Trophoblast cell (in vitro differentiated cells and primary cell): ENCODE measurements at regions not wholly inside any gene's neighbourhood (a gene's known extent, or its start where the extent isn't known, plus 50 kb on each side); places are given as distances from the start of the nearest gene placed in this dataset.

ENCODE experiments used
- DNase-seq, 2 donors: peaks; one replicate each; pipeline ENCODE4 v3.0.0-alpha.2; 2016
- H2AFZ ChIP-seq: 2 replicates; pipeline ENCODE4 v1.6.1; 2013; ENCODE audit warnings: low read length, moderate library complexity, mild to moderate bottlenecking; ENCODE audit not compliant: insufficient read depth, poor library complexity
- H2AK5ac ChIP-seq: 2 replicates; pipeline ENCODE4 v1.6.1; 2013; ENCODE audit warnings: mild to moderate bottlenecking, low read length
- H2BK120ac ChIP-seq: 2 replicates; pipeline ENCODE4 v1.6.1; 2013; ENCODE audit warnings: low read length, mild to moderate bottlenecking, moderate library complexity; ENCODE audit not compliant: insufficient read depth, poor library complexity
- H2BK12ac ChIP-seq: 2 replicates; pipeline ENCODE4 v1.6.1; 2013; ENCODE audit warnings: mild to moderate bottlenecking, low read length, moderate library complexity
- H2BK5ac ChIP-seq: 2 replicates; pipeline ENCODE4 v1.6.1; 2013; ENCODE audit warnings: low read length, low read depth, moderate library complexity, mild to moderate bottlenecking; ENCODE audit not compliant: poor library complexity
- H3K14ac ChIP-seq: 2 replicates; pipeline ENCODE4 v1.6.1; 2013; ENCODE audit warnings: mild to moderate bottlenecking, low read length
- H3K18ac ChIP-seq: 2 replicates; pipeline ENCODE4 v1.6.1; 2013; ENCODE audit warnings: mild to moderate bottlenecking, low read length
- H3K23ac ChIP-seq: 2 replicates; pipeline ENCODE4 v1.6.1; 2013; ENCODE audit warnings: low read length
- H3K27ac ChIP-seq: 2 replicates; pipeline ENCODE4 v1.5.1; 2013; ENCODE audit warnings: low read depth, mild to moderate bottlenecking, inconsistent platforms, low read length, moderate library complexity
- H3K27me3 ChIP-seq: 2 replicates; pipeline ENCODE4 v1.6.1; 2013; ENCODE audit warnings: inconsistent platforms, mild to moderate bottlenecking, low read length, moderate library complexity; ENCODE audit not compliant: insufficient read depth
- H3K36me3 ChIP-seq, 2 experiments: 1 replicate in 1 of 2; 2 replicates in 1 of 2; pipeline ENCODE4 v1.6.1; 2013; ENCODE audit warnings: low read length in 2 of 2, mild to moderate bottlenecking in 2 of 2, moderate library complexity in 1 of 2; ENCODE audit not compliant: insufficient read depth in 2 of 2, control insufficient read depth in 1 of 2
- H3K4ac ChIP-seq: 2 replicates; pipeline ENCODE4 v1.6.1; 2013; ENCODE audit warnings: low read depth, mild to moderate bottlenecking, low read length, moderate library complexity
- H3K4me1 ChIP-seq, 2 experiments: 1 replicate in 1 of 2; 2 replicates in 1 of 2; pipeline ENCODE4 v1.6.1; 2013; ENCODE audit warnings: low read length in 2 of 2, mild to moderate bottlenecking in 2 of 2, moderate library complexity in 1 of 2; ENCODE audit not compliant: insufficient read depth in 2 of 2, control insufficient read depth in 1 of 2
- H3K4me2 ChIP-seq: 2 replicates; pipeline ENCODE4 v1.6.1; 2013; ENCODE audit warnings: inconsistent platforms, mild to moderate bottlenecking, low read length, moderate library complexity
- H3K4me3 ChIP-seq: 2 replicates; pipeline ENCODE4 v1.5.1; 2013; ENCODE audit warnings: mild to moderate bottlenecking, low read depth, low read length, inconsistent platforms
- H3K79me1 ChIP-seq: one replicate; pipeline ENCODE4 v1.6.1; 2013; ENCODE audit warnings: low read length
- H3K79me2 ChIP-seq: 2 replicates; pipeline ENCODE4 v1.6.1; 2013; ENCODE audit warnings: low read length, mild to moderate bottlenecking; ENCODE audit not compliant: control insufficient read depth, insufficient read depth, poor library complexity
- H3K9ac ChIP-seq: 2 replicates; pipeline ENCODE4 v1.6.1; 2013; ENCODE audit warnings: mild to moderate bottlenecking, low read length
- H3K9me3 ChIP-seq: 2 replicates; pipeline ENCODE4 v1.6.1; 2013; ENCODE audit warnings: low read depth, mild to moderate bottlenecking, control low read depth, inconsistent platforms, low read length; ENCODE audit not compliant: insufficient read depth
- H4K12ac ChIP-seq: 2 replicates; pipeline ENCODE4 v1.6.1; 2013; ENCODE audit warnings: low read depth, mild to moderate bottlenecking, low read length, moderate library complexity
- H4K8ac ChIP-seq: 2 replicates; pipeline ENCODE4 v1.6.1; 2013; ENCODE audit warnings: low read depth, mild to moderate bottlenecking, low read length, moderate library complexity
- H4K91ac ChIP-seq: one replicate; pipeline ENCODE4 v1.6.1; 2013; ENCODE audit warnings: low read depth, mild to moderate bottlenecking, low read length, moderate library complexity
- WGBS: extraction: QIAGEN DNeasy Blood & Tissue Kit; methylation state at CpG from one replicate; pipeline ENCODE4 v1.1.7; 2013; ENCODE audit warnings: missing lambda C conversion rate; ENCODE audit not compliant: insufficient read length, insufficient coverage; ENCODE audit errors: extremely low coverage; 5-methylcytosine and 5-hydroxymethylcytosine counted together

GRCh38 chr20:51269671-51270070 lies 246.8 kb upstream of the KCNG1 start:
- no peak overlapping the region for H2BK5ac ChIP-seq
- no peaks in the 10 kb centered on the region for H3K4me1 ChIP-seq
- no peak overlapping the region for H2AK5ac ChIP-seq
- H3K27ac ChIP-seq, result no peak overlapping the region
- H4K12ac ChIP-seq, result no peak overlapping the region
- no peak overlapping the region for H2AFZ ChIP-seq
- H3K4me3 ChIP-seq, result no peak overlapping the region
- H3K79me2 ChIP-seq, result no peaks in the 10 kb centered on the region
- no peak overlapping the region for H3K18ac ChIP-seq
- H3K23ac ChIP-seq, result no peak overlapping the region
- no peak for DNase-seq
- no peaks in the 10 kb centered on the region for H3K36me3 ChIP-seq
- H3K9me3 ChIP-seq, result peaks cover 12% of the 10 kb centered on the region
- no CpG with 5 or more reads among the region's 4 CpGs for WGBS
- no peak overlapping the region for H2BK120ac ChIP-seq
- no peaks in the 10 kb centered on the region for H3K27me3 ChIP-seq
- no peak overlapping the region for H3K4me2 ChIP-seq
- no peaks in the 10 kb centered on the region for H3K79me1 ChIP-seq
- no peak overlapping the region for H3K14ac ChIP-seq
- no peak overlapping the region for H4K91ac ChIP-seq
- no peak overlapping the region for H4K8ac ChIP-seq
- H3K9ac ChIP-seq, result no peak overlapping the region
- H2BK12ac ChIP-seq, result no peak overlapping the region
- no peak overlapping the region for H3K4ac ChIP-seq

- no peak overlapping the region for H3K9ac ChIP-seq
- H2AFZ ChIP-seq, result no peak overlapping the region
- no peak overlapping the region for H3K4ac ChIP-seq
- no peaks in the 10 kb centered on the region for H3K79me1 ChIP-seq
- no peak for DNase-seq
- H3K14ac ChIP-seq, result no peak overlapping the region
- H4K91ac ChIP-seq, result no peak overlapping the region
- no peaks in the 10 kb centered on the region for H3K79me2 ChIP-seq
- no peak overlapping the region for H2BK5ac ChIP-seq
- no peaks in the 10 kb centered on the region for H3K4me1 ChIP-seq
- H3K23ac ChIP-seq, result no peak overlapping the region
- no peak overlapping the region for H2BK120ac ChIP-seq
- no peak overlapping the region for H3K18ac ChIP-seq
- no peak overlapping the region for H3K27ac ChIP-seq
- no peaks in the 10 kb centered on the region for H3K36me3 ChIP-seq
- no peak overlapping the region for H2BK12ac ChIP-seq
- H3K4me3 ChIP-seq, result no peak overlapping the region
- H4K12ac ChIP-seq, result no peak overlapping the region
- no peak overlapping the region for H3K4me2 ChIP-seq
- no peaks in the 10 kb centered on the region for H3K27me3 ChIP-seq
- no peak overlapping the region for H2AK5ac ChIP-seq
- H4K8ac ChIP-seq, result no peak overlapping the region
- peaks cover 12% of the 10 kb centered on the region for H3K9me3 ChIP-seq
- WGBS, result no CpG with 5 or more reads among the region's 7 CpGs
These were observed 244.8 kb upstream of the KCNG1 start for GRCh38 chr20:51267679-51268078.

- H4K91ac ChIP-seq, result no peak overlapping the region
- H3K4ac ChIP-seq, result no peak overlapping the region
- no peaks in the 10 kb centered on the region for H3K27me3 ChIP-seq
- no peak overlapping the region for H2AFZ ChIP-seq
- H2BK12ac ChIP-seq, result no peak overlapping the region
- no peaks in the 10 kb centered on the region for H3K79me1 ChIP-seq
- no peak overlapping the region for H3K18ac ChIP-seq
- H2BK120ac ChIP-seq, result no peak overlapping the region
- no peak overlapping the region for H2BK5ac ChIP-seq
- no peak overlapping the region for H3K4me2 ChIP-seq
- H3K79me2 ChIP-seq, result no peaks in the 10 kb centered on the region
- no CpG with 5 or more reads among the region's 7 CpGs for WGBS
- H3K23ac ChIP-seq, result peak overlapping the region; percentile 64
- H3K9me3 ChIP-seq, result peaks cover 12% of the 10 kb centered on the region
- H3K9ac ChIP-seq, result no peak overlapping the region
- DNase-seq, result no peak
- no peak overlapping the region for H3K14ac ChIP-seq
- no peaks in the 10 kb centered on the region for H3K4me1 ChIP-seq
- H3K27ac ChIP-seq, result no peak overlapping the region
- H2AK5ac ChIP-seq, result no peak overlapping the region
- no peak overlapping the region for H3K4me3 ChIP-seq
- H4K8ac ChIP-seq, result no peak overlapping the region
- H3K36me3 ChIP-seq, result no peaks in the 10 kb centered on the region
- no peak overlapping the region for H4K12ac ChIP-seq
These were observed 243.4 kb upstream of the KCNG1 start for GRCh38 chr20:51266353-51266752.

- Histone ChIP-seq H2AFZ (no peak overlapping the region), H3K4me1 (peaks cover 3 to 6% of the 10 kb centered on the region in 2 experiments), H3K9me3 (peaks cover 9% of the 10 kb centered on the region), H3K4me2 (no peak overlapping the region), H3K79me1 (peaks cover 5% of the 10 kb centered on the region), H3K4ac (no peak overlapping the region), H3K23ac (no peak overlapping the region), H4K12ac (no peak overlapping the region), H3K14ac (no peak overlapping the region), H2BK12ac (no peak overlapping the region), H2BK5ac (no peak overlapping the region), H4K8ac (no peak overlapping the region), H3K36me3 (no peaks in the 10 kb centered on the region), H3K4me3 (no peak overlapping the region), H3K27ac (no peak overlapping the region), H3K18ac (no peak overlapping the region), H2BK120ac (no peak overlapping the region), H3K79me2 (no peaks in the 10 kb centered on the region), H2AK5ac (no peak overlapping the region), H4K91ac (no peak overlapping the region), H3K9ac (no peak overlapping the region), H3K27me3 (no peaks in the 10 kb centered on the region)
- no CpG with 5 or more reads among the region's 1 CpG for WGBS
- DNase-seq, result no peak
These were observed 242.5 kb upstream of the KCNG1 start for GRCh38 chr20:51265361-51265760.
